ENCODE measurements at regions not wholly inside any gene's neighbourhood (a gene's known extent, or its start where the extent isn't known, plus 50 kb on each side); places are given as distances from the start of the nearest gene placed in this dataset.
A peak's percentile ranks its signal among the peaks of the same experiment; 100 is the strongest.

- H3K9ac ChIP-seq (replicated peaks; ENCODE audit: extremely low read depth, insufficient read depth, low read length) = no peak overlapping the region
- CTCF ChIA-PET = no interaction called here
- BruUV-seq (replicated peaks) = no TSS peak
- H3K27me3 ChIP-seq (ENCODE audit: control insufficient read depth in 2 of 2, insufficient read depth in 2 of 2, low read length in 2 of 2) = no peaks in the 10 kb centered on the region
- POLR2A ChIA-PET = no interaction called here
- dilution Hi-C loops (cut with MboI; ENCODE audit: extremely low pct_ligation_motif_present, low sequenced_read_pairs) = no loop called here
- H2AFZ ChIP-seq (ENCODE audit: low read depth, low read length) = no peak overlapping the region
- H3K4me2 ChIP-seq (ENCODE audit: insufficient read depth, low read length) = no peak overlapping the region
- no peaks in the 10 kb centered on the region for H4K20me1 ChIP-seq (replicated peaks; ENCODE audit: control insufficient read depth, extremely low read depth, insufficient read depth, low read length)
- no peaks in the 10 kb centered on the region for H3K9me3 ChIP-seq (replicated peaks; ENCODE audit: control insufficient read depth, insufficient read depth, low read length)
- FAIRE-seq (no peak), DNase-seq (ENCODE audit: low read depth, low spot score) (peak; percentile 17)
- no peaks in the 10 kb centered on the region for H3K36me3 ChIP-seq (ENCODE audit: control insufficient read depth in 2 of 2, extremely low read depth in 1 of 2, insufficient read depth in 2 of 2, low read length in 2 of 2)
- intact Hi-C loops (cut with micrococcal nuclease) = no loop called here
- no peaks in the 10 kb centered on the region for H3K4me1 ChIP-seq (ENCODE audit: control insufficient read depth, extremely low read depth, insufficient read depth, low read length)
- H3K27ac ChIP-seq (ENCODE audit: insufficient read depth, low read depth, low read length) = no peak overlapping the region
- H3K4me3 ChIP-seq (replicated peaks in 1 of 3; ENCODE audit: insufficient read depth in 1 of 3, low read depth in 1 of 3, low read length in 3 of 3) = no peak overlapping the region
- no peaks in the 10 kb centered on the region for H3K9me1 ChIP-seq (replicated peaks; ENCODE audit: control insufficient read depth, extremely low read depth, insufficient read depth, low read length)
- TF ChIP-seq JUN (IDR thresholded peaks at IDR 0.05; ENCODE audit: borderline replicate concordance, insufficient read depth, insufficient read length, low read depth) (no peak), FOS (IDR thresholded peaks at IDR 0.05; ENCODE audit: borderline replicate concordance, insufficient read depth, low read length) (no peak), MYC (IDR thresholded peaks at IDR 0.05; ENCODE audit: low read depth, low read length) (no peak), CTCF (IDR thresholded peaks at IDR 0.05; ENCODE audit: extremely low read depth in 1 of 2, insufficient read depth in 1 of 2, low read depth in 1 of 2, low read length in 2 of 2) (no peak), EZH2 (IDR thresholded peaks at IDR 0.05; ENCODE audit: borderline replicate concordance, low read depth, low read length, severe bottlenecking) (no peak)
- no peaks in the 10 kb centered on the region for H3K79me2 ChIP-seq (ENCODE audit: control insufficient read depth, insufficient read depth, low read length)
Measured at GRCh38 chr14:83940253-83940652, 1589.7 kb upstream of the FLRT2 start.

GRCh38 chr14:83958359-83958758, 1571.6 kb upstream of the FLRT2 start:
- dilution Hi-C loops (cut with MboI; ENCODE audit: extremely low pct_ligation_motif_present, low sequenced_read_pairs) = no loop called here
- intact Hi-C loops (cut with micrococcal nuclease) = no loop called here
- Histone ChIP-seq H4K20me1 (replicated peaks; ENCODE audit: control insufficient read depth, extremely low read depth, insufficient read depth, low read length) (no peaks in the 10 kb centered on the region), H2AFZ (ENCODE audit: low read depth, low read length) (no peak overlapping the region), H3K9me3 (replicated peaks; ENCODE audit: control insufficient read depth, insufficient read depth, low read length) (no peaks in the 10 kb centered on the region), H3K9ac (replicated peaks; ENCODE audit: extremely low read depth, insufficient read depth, low read length) (no peak overlapping the region), H3K4me1 (ENCODE audit: control insufficient read depth, extremely low read depth, insufficient read depth, low read length) (no peaks in the 10 kb centered on the region), H3K9me1 (replicated peaks; ENCODE audit: control insufficient read depth, extremely low read depth, insufficient read depth, low read length) (no peaks in the 10 kb centered on the region), H3K27ac (ENCODE audit: insufficient read depth, low read depth, low read length) (no peak overlapping the region), H3K27me3 (ENCODE audit: control insufficient read depth in 2 of 2, insufficient read depth in 2 of 2, low read length in 2 of 2) (no peaks in the 10 kb centered on the region), H3K36me3 (ENCODE audit: control insufficient read depth in 2 of 2, extremely low read depth in 1 of 2, insufficient read depth in 2 of 2, low read length in 2 of 2) (no peaks in the 10 kb centered on the region), H3K79me2 (ENCODE audit: control insufficient read depth, insufficient read depth, low read length) (no peaks in the 10 kb centered on the region), H3K4me3 (replicated peaks in 1 of 3; ENCODE audit: insufficient read depth in 1 of 3, low read depth in 1 of 3, low read length in 3 of 3) (no peak overlapping the region), H3K4me2 (ENCODE audit: insufficient read depth, low read length) (no peak overlapping the region)
- CTCF ChIA-PET = no interaction called here
- FAIRE-seq (no peak), DNase-seq (ENCODE audit: low read depth, low spot score) (no peak)
- BruUV-seq (replicated peaks) = no TSS peak
- TF ChIP-seq EZH2 (IDR thresholded peaks at IDR 0.05; ENCODE audit: borderline replicate concordance, low read depth, low read length, severe bottlenecking) = no peak
- POLR2A ChIA-PET = no interaction called here
